Common myeloid progenitor, CD34-positive (primary cell): ENCODE measurements at regions not wholly inside any gene's neighbourhood (a gene's known extent, or its start where the extent isn't known, plus 50 kb on each side); places are given as distances from the start of the nearest gene placed in this dataset.

ENCODE experiments used
- CTCF ChIA-PET: fragments of 350-600 bp; sonication (Branson Sonifier 250); formaldehyde crosslinking; loops from one replicate; lab custom pipeline; 2021; ENCODE audit warnings: antibody characterized with exemption; lab: Charles Lee
- POLR2A ChIA-PET: fragments of 350-600 bp; sonication (Branson Sonifier 250); formaldehyde crosslinking; loops from one replicate; lab custom pipeline; 2021; ENCODE audit warnings: antibody characterized with exemption; lab: Charles Lee
- DNase-seq, 3 donors: peaks; one replicate each; pipeline versions ENCODE4 v3.0.0 to v3.0.0-alpha.2; 2013
- H3K27ac ChIP-seq, 2 experiments: 1 replicate in 1 of 2; 2 replicates in 1 of 2; pipeline ENCODE4 v1.7.0; 2013; ENCODE audit warnings: inconsistent platforms in 2 of 2, low read length in 2 of 2, mild to moderate bottlenecking in 2 of 2, low read depth in 1 of 2, moderate library complexity in 1 of 2; ENCODE audit not compliant: severe bottlenecking in 2 of 2, insufficient read depth in 1 of 2, poor library complexity in 1 of 2
- H3K27me3 ChIP-seq, 5 experiments: replicated peaks in 2 of 5; 1 replicate in 3 of 5; 2 replicates in 2 of 5; pipeline versions ENCODE4 v1.6.1 to v1.7.0; 2013; ENCODE audit warnings: low read length in 4 of 5, mild to moderate bottlenecking in 2 of 5, moderate library complexity in 2 of 5, inconsistent platforms in 1 of 5; ENCODE audit not compliant: insufficient read depth in 5 of 5, control insufficient read depth in 4 of 5
- H3K36me3 ChIP-seq, 4 experiments: 1 replicate in 2 of 4; 2 replicates in 2 of 4; pipeline versions ENCODE4 v1.6.1 to v1.7.0; 2013; ENCODE audit warnings: low read length in 3 of 4, control low read depth in 1 of 4, mild to moderate bottlenecking in 1 of 4; ENCODE audit not compliant: control insufficient read depth in 4 of 4, insufficient read depth in 4 of 4
- H3K4me1 ChIP-seq, 4 experiments: 1 replicate in 3 of 4; 2 replicates in 1 of 4; pipeline versions ENCODE4 v1.6.1 to v1.7.1; 2013; ENCODE audit warnings: low read length in 3 of 4, mild to moderate bottlenecking in 3 of 4, control low read depth in 1 of 4, inconsistent platforms in 1 of 4, moderate library complexity in 1 of 4; ENCODE audit not compliant: control insufficient read depth in 4 of 4, insufficient read depth in 4 of 4; ENCODE audit errors: control extremely low read depth in 1 of 4
- H3K4me3 ChIP-seq, 7 experiments: 1 replicate in 4 of 7; 2 replicates in 3 of 7; pipeline versions ENCODE4 v1.5.1 to v1.7.0; 2013; ENCODE audit warnings: mild to moderate bottlenecking in 7 of 7, low read length in 6 of 7, moderate library complexity in 6 of 7, inconsistent platforms in 2 of 7, low read depth in 2 of 7, control low read depth in 1 of 7; ENCODE audit not compliant: insufficient read depth in 4 of 7, control insufficient read depth in 1 of 7; ENCODE audit errors: extremely low read depth in 1 of 7
- H3K9me3 ChIP-seq, 5 experiments: 1 replicate in 4 of 5; 2 replicates in 1 of 5; pipeline versions ENCODE4 v1.6.1 to v1.7.1; 2013; ENCODE audit warnings: low read length in 4 of 5, mild to moderate bottlenecking in 2 of 5, inconsistent platforms in 1 of 5, low read depth in 1 of 5, moderate library complexity in 1 of 5; ENCODE audit not compliant: control insufficient read depth in 4 of 5, insufficient read depth in 2 of 5; ENCODE audit errors: control extremely low read depth in 1 of 5
- WGBS: methylation state at CpG from one replicate; pipeline ENCODE4 v1.1.5; 2013; ENCODE audit not compliant: insufficient coverage; 5-methylcytosine and 5-hydroxymethylcytosine counted together

DNA sequence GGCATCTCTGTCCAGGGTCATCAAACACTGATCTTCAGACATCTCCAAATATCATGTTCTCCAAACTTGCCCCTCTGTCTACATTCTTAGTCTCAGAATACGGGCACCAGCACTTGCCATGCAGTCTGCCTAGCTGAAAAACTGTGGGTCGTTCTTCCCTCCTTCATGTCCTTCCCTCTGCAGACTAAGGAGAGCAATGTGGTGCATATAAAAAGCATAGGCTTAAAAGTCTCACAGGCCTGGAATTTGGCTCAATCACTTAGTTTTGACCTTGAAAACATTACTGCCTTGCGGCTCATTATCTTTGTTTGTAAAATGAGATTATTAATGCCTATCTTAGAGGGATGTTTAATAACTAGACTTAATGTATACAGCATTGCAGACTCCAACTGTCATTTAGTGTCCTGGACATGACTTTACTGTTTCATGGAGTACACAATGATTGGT, 362.8 kb downstream of the NPR3 start:
- H3K27ac ChIP-seq, result no peak overlapping the region
- H3K4me1 ChIP-seq, result peaks cover 0 to 8% (median 0%) of the 10 kb centered on the region in 4 experiments
- 79% methylated on average over 2 of the region's 3 CpGs for WGBS
- no peak overlapping the region for H3K4me3 ChIP-seq
- peaks cover 0 to 2% (median 2%) of the 10 kb centered on the region in 5 experiments for H3K9me3 ChIP-seq
- H3K36me3 ChIP-seq, result no peaks in the 10 kb centered on the region
- DNase-seq, result no peak
- ChIA-PET POLR2A (no interaction called here), CTCF (no interaction called here)
- no peaks in the 10 kb centered on the region for H3K27me3 ChIP-seq

DNA sequence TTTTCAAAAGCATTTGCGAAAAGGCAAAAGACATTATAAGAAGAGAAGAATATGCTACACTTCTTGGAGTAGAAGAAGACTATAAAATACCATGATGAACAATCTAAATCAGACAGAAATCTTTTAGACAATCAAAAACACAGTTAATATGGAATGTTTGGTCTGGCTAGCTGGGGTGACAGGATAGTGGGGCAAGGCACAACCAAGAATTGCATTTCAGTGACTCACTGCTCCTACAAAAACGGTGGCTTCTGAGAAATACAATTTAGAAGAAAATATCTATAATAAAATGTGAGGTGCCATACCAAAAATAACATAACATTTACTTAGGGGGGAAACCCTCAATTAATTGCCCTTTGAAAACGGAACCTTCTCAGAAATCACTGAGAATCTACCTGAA, 363.4 kb downstream of the NPR3 start:
- CTCF ChIA-PET, result no interaction called here
- no peak overlapping the region for H3K4me3 ChIP-seq
- WGBS, result no CpG with 5 or more reads among the region's 3 CpGs
- H3K9me3 ChIP-seq, result peaks cover 0 to 2% (median 2%) of the 10 kb centered on the region in 5 experiments
- no peaks in the 10 kb centered on the region for H3K36me3 ChIP-seq
- DNase-seq, result no peak
- no peak overlapping the region for H3K27ac ChIP-seq
- POLR2A ChIA-PET, result no interaction called here
- no peaks in the 10 kb centered on the region for H3K27me3 ChIP-seq
- peaks cover 0 to 8% (median 0%) of the 10 kb centered on the region in 4 experiments for H3K4me1 ChIP-seq

DNA sequence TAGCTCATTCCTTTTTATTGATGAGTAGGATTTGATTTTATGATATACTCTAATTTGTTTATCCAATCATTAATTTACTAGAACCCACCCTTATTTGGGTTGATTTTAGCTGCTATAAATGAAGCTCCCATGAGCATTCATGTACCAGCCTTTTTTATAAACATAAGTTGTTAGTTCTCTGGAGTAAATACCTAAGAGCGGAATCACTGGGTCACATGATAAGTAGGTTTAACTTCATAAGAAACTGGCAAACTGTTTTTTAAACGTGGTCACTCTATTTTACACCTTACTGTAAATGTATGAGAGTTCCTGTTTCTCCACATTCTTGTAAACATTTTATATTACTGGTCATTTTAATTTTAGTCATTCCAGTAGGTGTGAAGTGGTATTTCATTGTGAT, 364.6 kb downstream of the NPR3 start:
- H3K27me3 ChIP-seq, result no peaks in the 10 kb centered on the region
- no CpG with 5 or more reads among the region's 2 CpGs for WGBS
- H3K9me3 ChIP-seq, result peaks cover 0 to 2% (median 2%) of the 10 kb centered on the region in 5 experiments
- ChIA-PET POLR2A (no interaction called here), CTCF (no interaction called here)
- DNase-seq, result no peak
- peaks cover 0 to 5% (median 0%) of the 10 kb centered on the region in 4 experiments for H3K4me1 ChIP-seq
- no peak overlapping the region for H3K27ac ChIP-seq
- H3K4me3 ChIP-seq, result no peak overlapping the region
- no peaks in the 10 kb centered on the region for H3K36me3 ChIP-seq

DNA sequence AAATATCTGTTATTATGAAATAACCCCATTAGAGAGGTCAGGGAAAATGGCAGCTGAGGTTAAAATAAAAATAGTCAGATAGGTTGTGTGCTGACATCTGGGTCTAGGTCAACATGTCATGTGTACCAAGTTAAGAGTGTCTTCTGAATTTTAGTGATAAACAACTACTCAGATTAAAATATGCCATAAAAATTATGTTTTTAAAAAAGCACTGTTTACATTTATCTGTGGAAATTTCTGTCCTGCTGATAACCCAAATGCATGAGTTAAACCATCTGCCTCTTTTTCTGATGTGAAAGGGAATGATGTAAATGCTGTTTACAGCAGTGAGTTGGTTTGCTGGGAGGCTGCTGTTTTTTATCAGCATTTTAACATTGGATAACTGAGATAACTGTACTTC, 361.2 kb upstream of the TARS1 start:
- H3K4me3 ChIP-seq, result no peak overlapping the region
- H3K36me3 ChIP-seq, result no peaks in the 10 kb centered on the region
- H3K4me1 ChIP-seq, result peaks cover 0 to 5% (median 0%) of the 10 kb centered on the region in 4 experiments
- CTCF ChIA-PET, result no interaction called here
- DNase-seq, result no peak
- no peaks in the 10 kb centered on the region for H3K27me3 ChIP-seq
- H3K27ac ChIP-seq, result no peak overlapping the region
- peaks cover 0 to 2% (median 2%) of the 10 kb centered on the region in 5 experiments for H3K9me3 ChIP-seq
- POLR2A ChIA-PET, result no interaction called here

DNA sequence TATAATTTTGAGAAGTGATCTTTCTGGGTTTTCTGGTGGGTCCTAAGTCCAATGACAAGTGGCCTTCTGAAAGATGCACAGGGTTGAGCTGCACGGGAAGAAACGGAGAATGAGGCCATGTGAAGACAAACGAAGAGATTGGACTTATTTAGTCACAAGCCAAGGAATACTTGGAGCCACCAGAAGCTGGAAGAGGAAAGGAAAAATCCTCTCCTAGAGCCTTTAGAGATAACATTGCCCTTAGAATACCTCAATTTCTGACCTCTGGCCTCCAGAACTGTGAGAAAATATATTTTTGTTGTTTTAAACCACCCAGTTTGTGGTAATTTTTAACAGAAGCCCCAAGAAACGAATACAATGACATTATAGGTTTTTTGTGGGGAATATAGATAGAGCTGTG, 360.5 kb upstream of the TARS1 start:
- WGBS, result 100% methylated on average over 4 of the region's 4 CpGs
- no peak overlapping the region for H3K27ac ChIP-seq
- ChIA-PET POLR2A (no interaction called here), CTCF (interaction anchor here (1.0 kb wide), 1 partner anchor 10 kb away, joined by 4 read pairs; no protein-coding TSS in a partner anchor)
- H3K9me3 ChIP-seq, result peaks cover 0 to 2% (median 2%) of the 10 kb centered on the region in 5 experiments
- no peak overlapping the region for H3K4me3 ChIP-seq
- H3K27me3 ChIP-seq, result no peaks in the 10 kb centered on the region
- no peaks in the 10 kb centered on the region for H3K36me3 ChIP-seq
- no peaks in the 10 kb centered on the region for H3K4me1 ChIP-seq
- DNase-seq, result no peak

DNA sequence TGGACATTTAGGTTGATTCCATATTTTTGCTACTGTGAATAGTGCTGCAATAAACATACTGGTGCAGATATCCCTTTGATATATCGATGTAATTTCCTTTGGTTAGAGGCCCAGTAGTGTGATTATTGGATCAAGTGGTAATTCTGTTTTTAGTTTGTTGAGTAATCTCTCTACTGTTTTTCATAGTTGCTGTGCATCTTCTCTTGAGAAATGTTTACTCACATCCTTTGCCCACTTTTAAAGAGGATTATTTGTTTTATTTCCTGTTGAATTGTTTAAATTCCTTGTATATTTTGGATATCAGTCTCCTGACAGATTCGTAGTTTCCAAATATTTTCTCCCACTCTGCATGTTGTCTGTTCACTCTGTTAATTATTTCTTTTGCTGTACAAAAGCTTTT, 352.6 kb upstream of the TARS1 start:
- WGBS, result 88% methylated on average over 1 of the region's 2 CpGs
- CTCF ChIA-PET, result no interaction called here
- no peak overlapping the region for H3K27ac ChIP-seq
- H3K27me3 ChIP-seq, result no peaks in the 10 kb centered on the region
- H3K9me3 ChIP-seq, result peaks cover 0 to 3% (median 0%) of the 10 kb centered on the region in 5 experiments
- no peak for DNase-seq
- POLR2A ChIA-PET, result no interaction called here
- H3K36me3 ChIP-seq, result no peaks in the 10 kb centered on the region
- no peaks in the 10 kb centered on the region for H3K4me1 ChIP-seq
- H3K4me3 ChIP-seq, result no peak overlapping the region

DNA sequence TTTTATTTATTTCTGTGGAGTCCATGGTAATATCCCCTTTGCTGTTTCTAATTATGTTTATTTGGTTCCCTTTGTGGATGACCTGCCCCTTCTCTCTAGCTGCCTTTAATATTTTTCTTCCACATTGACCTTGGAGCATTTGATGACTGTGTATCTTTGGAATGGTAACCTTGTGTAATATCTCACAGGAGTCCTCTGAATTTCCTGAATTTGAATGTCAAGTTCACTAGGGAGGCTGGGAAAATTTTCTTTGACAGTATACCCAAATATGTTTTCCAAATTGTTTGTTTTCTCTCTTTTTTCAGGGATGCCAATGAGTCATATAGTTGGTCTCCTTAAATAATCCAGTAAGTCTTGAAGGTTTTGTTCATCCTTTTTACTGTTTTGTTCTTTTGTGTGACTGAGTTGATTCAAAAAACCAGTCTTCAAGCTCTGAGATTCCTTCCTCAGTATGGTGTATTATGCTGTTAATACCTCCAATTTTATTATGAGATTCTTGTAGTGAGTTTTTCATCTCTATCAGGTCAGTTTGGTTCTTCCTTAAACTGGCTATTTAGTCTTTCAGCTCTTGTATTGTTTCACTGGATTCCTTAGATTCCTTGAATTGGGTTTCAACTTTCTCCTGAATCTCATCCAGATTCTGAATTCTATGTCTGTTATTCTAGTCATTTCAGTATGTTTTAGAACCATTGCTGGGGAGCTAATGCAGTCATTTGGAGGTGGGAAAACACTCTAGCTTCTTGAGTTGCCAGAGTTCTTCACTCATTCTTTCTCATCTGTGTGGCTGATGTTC, 349.0 kb upstream of the TARS1 start:
- H3K9me3 ChIP-seq, result peaks cover 0 to 3% (median 0%) of the 10 kb centered on the region in 5 experiments
- H3K27me3 ChIP-seq, result no peaks in the 10 kb centered on the region
- POLR2A ChIA-PET, result no interaction called here
- CTCF ChIA-PET, result no interaction called here
- no peaks in the 10 kb centered on the region for H3K4me1 ChIP-seq
- no peaks in the 10 kb centered on the region for H3K36me3 ChIP-seq
- H3K4me3 ChIP-seq, result no peak overlapping the region
- DNase-seq, result no peak
- H3K27ac ChIP-seq, result no peak overlapping the region
